ENCODE measurements at regions not wholly inside any gene's neighbourhood (a gene's known extent, or its start where the extent isn't known, plus 50 kb on each side); places are given as distances from the start of the nearest gene placed in this dataset.

- no peak for FAIRE-seq
Observed at GRCh38 chr18:22114526-22115321, 54.7 kb upstream of the GATA6 start.

DNA sequence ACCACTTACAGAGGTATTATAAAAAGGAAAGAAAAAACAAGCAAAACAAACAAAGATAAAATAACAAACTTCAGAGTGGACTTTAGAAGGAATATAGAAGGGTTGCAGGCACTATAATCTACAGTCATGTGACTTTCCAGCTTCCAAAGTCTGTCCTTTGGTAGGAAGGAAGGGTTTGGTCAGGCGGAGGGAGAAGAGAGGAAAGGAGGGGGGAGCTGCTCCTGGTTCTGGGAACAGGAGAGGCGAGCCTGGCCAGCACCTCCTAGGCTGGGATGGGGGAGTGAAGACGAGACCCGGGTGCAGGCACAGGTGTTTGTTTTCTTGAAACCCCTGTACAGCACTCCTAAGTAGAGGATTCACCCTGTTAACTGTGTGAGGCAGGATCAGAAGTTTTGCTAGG is 53.8 kb upstream of the GATA6 start:
- FAIRE-seq, result no peak

All from colon (tissue), 2 donors.